Heart right ventricle (tissue), 16 donors: ENCODE measurements at regions not wholly inside any gene's neighbourhood (a gene's known extent, or its start where the extent isn't known, plus 50 kb on each side); places are given as distances from the start of the nearest gene placed in this dataset.

ENCODE experiments used
- ATAC-seq, 8 donors: fragments of 200-7000 bp; cut with Tn5 transposase; one replicate each; pipeline ENCODE4 v1.9.1; 2020; ENCODE audit warnings: mild to moderate bottlenecking in 8 of 8, moderate library complexity in 8 of 8, moderate number of reproducible peaks in 1 of 8
- DNase-seq, 2 donors: peaks; one replicate each; pipeline ENCODE4 v3.0.0-alpha.2; 2020
- H3K27ac ChIP-seq, 10 donors: fragments of 200-600 bp; sonication (generic) in 2 of 10; one replicate each; pipeline versions ENCODE4 v1.5.0 to v1.8.0; 2020 to 2022; ENCODE audit warnings: mild to moderate bottlenecking in 3 of 10
- H3K27me3 ChIP-seq, 7 donors: fragments of 200-600 bp; one replicate each; pipeline ENCODE4 v1.8.0; 2021 to 2022; ENCODE audit warnings: mild to moderate bottlenecking in 2 of 7
- H3K36me3 ChIP-seq, 9 donors: fragments of 200-600 bp; sonication (generic) in 1 of 9; one replicate each; pipeline versions ENCODE4 v1.5.0 to v1.8.0; 2020 to 2022; ENCODE audit warnings: mild to moderate bottlenecking in 2 of 9
- H3K4me1 ChIP-seq, 9 donors: fragments of 200-600 bp; sonication (generic) in 1 of 9; one replicate each; pipeline versions ENCODE4 v1.5.0 to v1.8.0; 2020 to 2022; ENCODE audit warnings: mild to moderate bottlenecking in 4 of 9
- H3K4me3 ChIP-seq, 10 donors: fragments of 200-600 bp; sonication (generic) in 2 of 10; one replicate each; pipeline versions ENCODE4 v1.5.0 to v1.8.0; 2020 to 2022; ENCODE audit warnings: mild to moderate bottlenecking in 7 of 10, moderate library complexity in 2 of 10
- H3K9me3 ChIP-seq, 11 donors: fragments of 200-600 bp in 10 of 11; sonication (generic) in 2 of 11; one replicate each; pipeline versions ENCODE4 v1.5.0 to v1.8.0; 2013 to 2022; ENCODE audit warnings: mild to moderate bottlenecking in 2 of 11, control low read depth in 1 of 11, moderate library complexity in 1 of 11
- WGBS, 2 donors: extraction: QIAGEN DNeasy Blood & Tissue Kit; methylation state at CpG; one replicate each; pipeline ENCODE4 v1.1.7; 2013; ENCODE audit warnings: inconsistent platforms in 1 of 2; 5-methylcytosine and 5-hydroxymethylcytosine counted together
- intact Hi-C, 10 donors: fragments of 100-400 bp; cut with DNase I; formaldehyde crosslinking; loops; one replicate each; pipeline versions ENCODE4 v1.11.1 to v1.14.2; 2022
- TF ChIP-seq, protein P1 (sequence below), 9 donors: fragments of 200-600 bp; sonication (generic) in 2 of 9; IDR thresholded peaks; one replicate each; pipeline versions ENCODE4 v1.5.0 to v1.8.0; 2021 to 2022; ENCODE audit warnings: antibody characterized with exemption in 9 of 9, mild to moderate bottlenecking in 5 of 9, moderate library complexity in 1 of 9
- donor health status: Arrhythmogenic right ventricular cardiomyopathy.
- donor health status: ischemic (EF 13 %, LVEDD 7.1; RV severe dilation, severe dysfunction).
- donor health status: healthy with polysubstance abuse.
- donor health status: DM: no; HTN: yes; CAD: no.
- donor health status: DM: no; HTN: no; CAD: no.
- donor health status: ischemic (EF 25% LVEDD 6.9; RV normal size, moderate dysfunction).
- donor health status: ischemic (EF 25% LVEDD 5.7; RV mildly dilated, moderate dysfunction).
- donor health status: healthy.
- donor health status: DM: yes; HTN: yes; CAD: no.
- donor health status: Ischemic cardiomyopathy.
- donor health status: ischemic (EF 35%, LVEDD 5.7; RV mildly dilated, moderate dysfunction).
- donor health status: nonischemic (EF 11% LVEDD 7.7; RV severe dilation, severe dysfunction).
- donor health status: DM: yes; HTN: yes; CAD: no.
- donor health status: PGD.
- donor health status: ischemic (EF 29% LVEDD 5.4; RV normal size, mild dysfunction).
- donor health status: nonischemic (EF 23%, LVEDD 6.1; RV moderate dilation, normal function).

DNA sequence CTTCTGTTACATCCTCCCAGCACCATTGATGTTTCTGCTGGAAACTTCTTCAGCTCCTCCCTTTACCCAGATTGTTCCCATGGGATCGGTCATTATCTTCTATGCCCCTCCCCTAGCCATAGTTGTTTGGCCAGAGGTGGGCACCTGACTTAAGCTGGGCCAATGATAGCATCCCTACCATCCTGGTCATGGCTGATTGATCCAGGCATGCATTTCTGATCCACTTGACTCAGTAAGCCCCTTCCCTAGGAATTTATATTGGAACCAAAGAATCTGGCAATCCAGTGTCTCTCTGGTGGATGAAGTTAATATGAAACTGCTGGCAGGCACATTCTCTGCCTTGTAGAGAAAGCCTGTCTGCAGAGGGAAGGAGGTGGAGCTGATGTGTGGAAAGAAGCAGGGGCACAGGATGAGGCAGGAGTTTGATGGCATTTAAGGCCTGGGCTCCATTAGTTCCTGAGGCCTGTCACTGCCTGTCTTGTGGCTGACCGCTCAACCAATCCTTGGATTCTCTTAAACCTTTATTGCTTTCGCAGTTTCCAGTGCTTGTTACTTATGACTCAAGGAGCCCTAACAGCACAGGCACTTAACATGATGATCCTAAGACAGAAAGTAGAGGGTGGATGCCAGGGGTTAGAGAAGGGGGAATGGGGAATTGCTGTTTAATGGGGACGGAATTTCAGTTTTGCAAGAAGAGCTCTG lies 152.4 kb downstream of the ABCC12 start:
- no peaks in the 10 kb centered on the region for H3K27me3 ChIP-seq
- no peak overlapping the region for H3K27ac ChIP-seq
- no peaks in the 10 kb centered on the region for H3K4me1 ChIP-seq
- intact Hi-C loops, result no loop called here
- TF ChIP-seq, protein P1, sequence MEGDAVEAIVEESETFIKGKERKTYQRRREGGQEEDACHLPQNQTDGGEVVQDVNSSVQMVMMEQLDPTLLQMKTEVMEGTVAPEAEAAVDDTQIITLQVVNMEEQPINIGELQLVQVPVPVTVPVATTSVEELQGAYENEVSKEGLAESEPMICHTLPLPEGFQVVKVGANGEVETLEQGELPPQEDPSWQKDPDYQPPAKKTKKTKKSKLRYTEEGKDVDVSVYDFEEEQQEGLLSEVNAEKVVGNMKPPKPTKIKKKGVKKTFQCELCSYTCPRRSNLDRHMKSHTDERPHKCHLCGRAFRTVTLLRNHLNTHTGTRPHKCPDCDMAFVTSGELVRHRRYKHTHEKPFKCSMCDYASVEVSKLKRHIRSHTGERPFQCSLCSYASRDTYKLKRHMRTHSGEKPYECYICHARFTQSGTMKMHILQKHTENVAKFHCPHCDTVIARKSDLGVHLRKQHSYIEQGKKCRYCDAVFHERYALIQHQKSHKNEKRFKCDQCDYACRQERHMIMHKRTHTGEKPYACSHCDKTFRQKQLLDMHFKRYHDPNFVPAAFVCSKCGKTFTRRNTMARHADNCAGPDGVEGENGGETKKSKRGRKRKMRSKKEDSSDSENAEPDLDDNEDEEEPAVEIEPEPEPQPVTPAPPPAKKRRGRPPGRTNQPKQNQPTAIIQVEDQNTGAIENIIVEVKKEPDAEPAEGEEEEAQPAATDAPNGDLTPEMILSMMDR (IDR thresholded peaks at IDR 0.05), result no peak
- H3K4me3 ChIP-seq, result no peak overlapping the region
- DNase-seq (no peak), ATAC-seq (no peak)
- no peaks in the 10 kb centered on the region for H3K36me3 ChIP-seq
- peaks cover 0 to 13% (median 0%) of the 10 kb centered on the region in 11 donors for H3K9me3 ChIP-seq
- WGBS, 2 donors, result 83 to 93% methylated on average over 4 of the region's 4 CpGs

DNA sequence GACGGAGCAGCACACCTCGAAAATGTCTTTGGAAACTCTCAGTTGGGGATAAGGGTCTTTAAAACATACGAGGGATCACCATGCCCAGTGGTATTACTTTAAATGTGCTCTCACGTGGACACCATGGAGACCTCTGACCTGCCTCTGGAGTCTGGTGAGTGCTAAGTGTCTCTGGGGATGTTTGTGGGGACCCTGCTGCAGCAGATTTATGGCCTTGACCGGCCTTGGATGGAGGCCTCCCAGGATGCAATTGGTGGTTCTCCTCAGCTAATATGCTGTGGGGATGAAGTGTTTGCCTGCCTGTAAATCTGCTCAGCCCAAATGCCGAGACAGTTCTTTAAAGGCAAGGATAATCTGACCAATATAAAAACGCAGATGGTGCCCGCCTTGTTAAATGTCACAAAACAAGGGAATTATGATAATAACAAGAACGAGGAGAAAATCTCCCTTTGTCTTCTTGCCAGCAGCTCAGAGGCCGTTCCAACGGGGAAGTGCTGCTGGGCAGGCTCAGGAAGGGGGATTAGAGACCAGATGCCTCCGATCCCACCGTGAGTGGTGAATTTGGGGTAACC lies 154.4 kb downstream of the ABCC12 start:
- no peaks in the 10 kb centered on the region for H3K4me1 ChIP-seq
- no peak overlapping the region for H3K27ac ChIP-seq
- intact Hi-C loops, result no loop called here
- DNase-seq (no peak), ATAC-seq (no peak)
- H3K36me3 ChIP-seq, result no peaks in the 10 kb centered on the region
- WGBS, 2 donors, result 80% methylated on average over 13 of the region's 13 CpGs
- H3K27me3 ChIP-seq, result no peaks in the 10 kb centered on the region
- TF ChIP-seq, protein P1 (IDR thresholded peaks at IDR 0.05), result no peak
- H3K4me3 ChIP-seq, result no peak overlapping the region
- peaks cover 0 to 7% (median 0%) of the 10 kb centered on the region in 11 donors for H3K9me3 ChIP-seq

DNA sequence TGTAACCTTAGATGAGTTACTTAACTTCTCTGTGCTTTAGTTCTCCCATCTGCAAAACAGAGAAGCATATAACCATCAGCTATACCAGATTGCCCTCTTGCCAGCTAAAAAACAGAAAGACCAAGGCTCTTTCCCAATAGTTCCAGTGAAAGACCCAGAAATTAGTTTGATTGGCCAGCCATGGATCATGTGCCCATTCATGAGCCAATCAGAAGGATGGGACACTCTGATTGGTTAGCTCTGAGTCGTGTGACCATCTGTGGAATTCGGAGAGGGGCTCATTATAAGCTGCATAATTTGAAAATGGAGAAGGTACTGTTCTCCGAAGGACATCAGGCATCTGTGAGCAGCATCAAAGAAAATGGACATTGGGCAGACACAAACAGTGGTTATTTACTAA lies 155.2 kb downstream of the ABCC12 start:
- TF ChIP-seq, protein P1 (IDR thresholded peaks at IDR 0.05), result no peak
- H3K9me3 ChIP-seq, result no peaks in the 10 kb centered on the region
- no peak overlapping the region for H3K27ac ChIP-seq
- H3K27me3 ChIP-seq, result no peaks in the 10 kb centered on the region
- ATAC-seq (no peak), DNase-seq (no peak)
- H3K4me3 ChIP-seq, result no peak overlapping the region
- H3K36me3 ChIP-seq, result no peaks in the 10 kb centered on the region
- intact Hi-C loops, result no loop called here
- WGBS, 2 donors, result 71 to 73% methylated on average over 3 of the region's 3 CpGs
- H3K4me1 ChIP-seq, result no peaks in the 10 kb centered on the region

DNA sequence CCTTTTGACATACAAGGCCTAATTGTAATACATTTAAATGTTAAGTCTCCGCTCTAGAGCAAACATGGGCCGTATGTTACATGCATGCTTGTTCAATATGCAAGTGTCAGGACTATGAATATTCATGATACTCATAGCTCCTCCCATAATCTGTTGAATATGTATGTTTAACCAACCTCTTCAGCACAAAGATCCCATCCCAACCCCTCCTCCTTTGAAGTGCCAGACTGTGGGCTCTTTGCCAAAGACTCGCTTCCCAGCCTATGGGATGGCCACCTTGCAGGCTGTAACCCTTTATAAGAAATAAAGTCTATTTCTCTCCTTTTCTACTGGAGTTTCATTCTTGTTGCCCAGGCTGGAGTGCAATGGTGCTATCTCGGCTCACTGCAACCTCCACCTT lies 156.2 kb downstream of the ABCC12 start:
- no peak for DNase-seq

More for the DNA sequence above, 156.2 kb downstream of the ABCC12 start:
- no peak for ATAC-seq
- Histone ChIP-seq H3K27me3 (no peaks in the 10 kb centered on the region), H3K4me1 (no peaks in the 10 kb centered on the region), H3K9me3 (no peaks in the 10 kb centered on the region), H3K27ac (no peak overlapping the region), H3K4me3 (no peak overlapping the region), H3K36me3 (no peaks in the 10 kb centered on the region)
- TF ChIP-seq, protein P1 (IDR thresholded peaks at IDR 0.05), result no peak
- intact Hi-C loops, result no loop called here
- 91% methylated on average over 4 of the region's 4 CpGs for WGBS, 2 donors
